Brain microvascular endothelial cell (primary cell): ENCODE measurements at regions not wholly inside any gene's neighbourhood (a gene's known extent, or its start where the extent isn't known, plus 50 kb on each side); places are given as distances from the start of the nearest gene placed in this dataset.

Experiments used
- DNase-seq: peaks from one replicate; pipeline ENCODE4 v3.0.0-alpha.2; 2020
- H3K27ac ChIP-seq: fragments of 250-450 bp; sonication (Bioruptor Pico); 2 replicates; pipeline ENCODE4 v1.5.1; 2020; ENCODE audit warnings: mild to moderate bottlenecking, moderate library complexity
- H3K27me3 ChIP-seq: fragments of 250-450 bp; sonication (Bioruptor Pico); replicated peaks from 2 replicates; pipeline ENCODE4 v1.5.1; 2020; ENCODE audit warnings: mild to moderate bottlenecking
- H3K36me3 ChIP-seq: fragments of 250-450 bp; sonication (Bioruptor Pico); replicated peaks from 2 replicates; pipeline ENCODE4 v1.5.1; 2020; ENCODE audit warnings: mild to moderate bottlenecking
- H3K4me3 ChIP-seq: 2 replicates; pipeline ENCODE4 v1.5.1; 2011; ENCODE audit warnings: low read depth, mild to moderate bottlenecking, control low read depth, low read length, moderate library complexity
- in situ Hi-C: cut with HindIII; loops from 2 replicates; pipeline ENCODE4 v1.10.0; 2017; ENCODE audit warnings: low sequenced_read_pairs, low pct_ligation_motif_present
- TF ChIP-seq, protein P1 (sequence below): IDR thresholded peaks from 2 replicates; pipeline ENCODE4 v1.5.1; 2011; ENCODE audit warnings: low read depth, mild to moderate bottlenecking, moderate library complexity, low read length, control low read depth, inconsistent platforms; ENCODE audit errors: missing control alignments

DNA sequence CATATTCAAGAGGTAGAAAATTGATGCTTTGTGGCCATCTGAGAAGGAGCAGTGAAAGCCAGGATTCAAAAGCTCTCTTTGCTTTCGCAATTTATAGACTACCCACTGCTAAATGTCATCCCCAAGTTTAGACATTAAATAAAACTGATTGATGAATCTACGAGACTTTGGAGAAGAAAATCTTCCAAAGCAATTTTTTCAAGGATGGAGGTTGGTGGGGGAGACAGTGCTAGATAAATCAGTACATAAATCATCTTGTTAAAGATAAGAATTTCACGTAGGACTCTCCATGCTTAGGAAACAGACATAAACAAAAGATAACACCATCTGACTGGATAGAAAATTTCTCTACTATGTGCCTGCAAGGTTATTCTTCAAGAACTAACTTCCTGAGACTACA, 147.6 kb upstream of the TIAM1 start:
- in situ Hi-C loops: no loop called here
- H3K36me3 ChIP-seq: no peaks in the 10 kb centered on the region
- H3K27me3 ChIP-seq: no peaks in the 10 kb centered on the region
- TF ChIP-seq, protein P1, sequence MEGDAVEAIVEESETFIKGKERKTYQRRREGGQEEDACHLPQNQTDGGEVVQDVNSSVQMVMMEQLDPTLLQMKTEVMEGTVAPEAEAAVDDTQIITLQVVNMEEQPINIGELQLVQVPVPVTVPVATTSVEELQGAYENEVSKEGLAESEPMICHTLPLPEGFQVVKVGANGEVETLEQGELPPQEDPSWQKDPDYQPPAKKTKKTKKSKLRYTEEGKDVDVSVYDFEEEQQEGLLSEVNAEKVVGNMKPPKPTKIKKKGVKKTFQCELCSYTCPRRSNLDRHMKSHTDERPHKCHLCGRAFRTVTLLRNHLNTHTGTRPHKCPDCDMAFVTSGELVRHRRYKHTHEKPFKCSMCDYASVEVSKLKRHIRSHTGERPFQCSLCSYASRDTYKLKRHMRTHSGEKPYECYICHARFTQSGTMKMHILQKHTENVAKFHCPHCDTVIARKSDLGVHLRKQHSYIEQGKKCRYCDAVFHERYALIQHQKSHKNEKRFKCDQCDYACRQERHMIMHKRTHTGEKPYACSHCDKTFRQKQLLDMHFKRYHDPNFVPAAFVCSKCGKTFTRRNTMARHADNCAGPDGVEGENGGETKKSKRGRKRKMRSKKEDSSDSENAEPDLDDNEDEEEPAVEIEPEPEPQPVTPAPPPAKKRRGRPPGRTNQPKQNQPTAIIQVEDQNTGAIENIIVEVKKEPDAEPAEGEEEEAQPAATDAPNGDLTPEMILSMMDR: no peak
- no peak overlapping the region for H3K27ac ChIP-seq
- no peak for DNase-seq
- no peak overlapping the region for H3K4me3 ChIP-seq

DNA sequence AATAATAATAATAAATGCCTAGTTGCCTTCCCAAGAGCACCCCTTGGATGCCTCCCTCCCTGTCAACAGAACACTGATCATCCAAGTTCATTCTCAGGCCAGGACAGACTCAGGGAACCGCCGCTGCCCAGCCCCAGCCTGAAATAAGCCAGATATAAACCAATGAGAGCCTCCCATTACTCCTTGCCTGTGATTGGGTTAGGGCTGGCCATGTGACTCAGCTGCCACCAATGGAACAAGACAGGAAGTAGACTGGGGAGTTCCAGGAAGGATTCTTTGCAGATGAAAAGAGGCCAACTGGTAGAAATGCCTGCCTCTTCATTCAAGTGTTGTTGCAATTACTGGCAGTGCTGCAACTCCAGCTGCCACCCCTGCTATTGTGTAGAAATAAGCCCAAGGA, 146.4 kb upstream of the TIAM1 start:
- DNase-seq: no peak
- Histone ChIP-seq H3K27ac (no peak overlapping the region), H3K4me3 (no peak overlapping the region), H3K36me3 (no peaks in the 10 kb centered on the region), H3K27me3 (no peaks in the 10 kb centered on the region)
- TF ChIP-seq, protein P1: no peak
- in situ Hi-C loops: no loop called here

DNA sequence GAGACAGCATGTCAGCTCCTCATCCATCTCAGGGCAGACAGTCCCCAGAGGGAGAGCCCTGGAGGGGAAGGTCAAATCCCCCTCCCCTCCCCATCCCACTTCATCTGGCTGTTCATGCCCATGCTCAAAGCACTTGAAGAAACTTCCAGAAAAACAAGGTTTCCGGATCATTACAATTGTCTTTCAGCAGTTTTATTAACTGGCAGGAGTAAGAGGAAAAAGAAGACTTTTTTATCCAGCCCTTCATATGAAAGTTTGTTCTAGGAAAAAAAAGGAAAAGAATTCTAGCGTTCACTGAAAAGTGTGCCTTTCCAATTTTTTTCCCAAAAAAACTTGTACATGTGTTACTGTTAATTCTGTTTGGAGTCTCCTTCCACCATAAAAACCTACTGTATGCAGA, 145.7 kb upstream of the TIAM1 start:
- no peak for DNase-seq
- no peak overlapping the region for H3K4me3 ChIP-seq
- H3K27me3 ChIP-seq: no peaks in the 10 kb centered on the region
- TF ChIP-seq, protein P1: no peak
- in situ Hi-C loops: no loop called here
- H3K36me3 ChIP-seq: no peaks in the 10 kb centered on the region
- no peak overlapping the region for H3K27ac ChIP-seq

GRCh38 chr21:31489014-31489413, 145.0 kb upstream of the TIAM1 start:
- TF ChIP-seq, protein P1: no peak
- in situ Hi-C loops: no loop called here
- DNase-seq: no peak
- Histone ChIP-seq H3K27ac (no peak overlapping the region), H3K4me3 (no peak overlapping the region), H3K36me3 (no peaks in the 10 kb centered on the region), H3K27me3 (no peaks in the 10 kb centered on the region)

- in situ Hi-C loops: no loop called here
- H3K27me3 ChIP-seq: no peaks in the 10 kb centered on the region
- no peak overlapping the region for H3K27ac ChIP-seq
- H3K36me3 ChIP-seq: no peaks in the 10 kb centered on the region
- no peak for DNase-seq
- H3K4me3 ChIP-seq: no peak overlapping the region
- TF ChIP-seq, protein P1: no peak
Observed at GRCh38 chr21:31484219-31484618, 140.2 kb upstream of the TIAM1 start.

DNA sequence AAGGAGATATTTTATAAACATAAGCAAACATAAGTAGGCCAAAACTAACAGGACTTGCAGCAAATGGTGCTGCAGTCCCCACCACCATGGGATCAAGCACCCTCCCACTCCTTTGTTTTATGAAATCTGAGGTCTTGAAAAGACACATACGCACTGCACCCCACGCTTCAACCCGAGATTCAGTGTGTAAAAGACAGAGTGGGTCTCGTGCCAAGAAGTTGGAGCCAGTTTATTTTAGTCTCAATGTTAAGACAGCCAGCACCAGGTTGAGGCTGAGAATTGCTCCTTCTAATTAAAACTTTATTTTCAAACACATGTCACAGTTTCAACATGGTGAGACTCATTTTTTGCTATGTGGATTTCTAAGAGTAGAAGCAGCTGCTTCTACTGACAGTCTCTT, 139.1 kb upstream of the TIAM1 start:
- Histone ChIP-seq H3K36me3 (no peaks in the 10 kb centered on the region), H3K4me3 (no peak overlapping the region), H3K27ac (no peak overlapping the region), H3K27me3 (no peaks in the 10 kb centered on the region)
- in situ Hi-C loops: no loop called here
- TF ChIP-seq, protein P1: no peak
- no peak for DNase-seq
